B cell (primary cell): ENCODE measurements at regions not wholly inside any gene's neighbourhood (a gene's known extent, or its start where the extent isn't known, plus 50 kb on each side); places are given as distances from the start of the nearest gene placed in this dataset.

ENCODE experiments used
- ATAC-seq: fragments of 200-7000 bp; cut with Tn5 transposase; one replicate; pipeline ENCODE4 v1.10.0; 2021; ENCODE audit warnings: low read depth, mild to moderate bottlenecking, moderate number of reproducible peaks, moderate library complexity
- CTCF ChIA-PET: fragments of 350-600 bp; sonication (Branson Sonifier 250); formaldehyde crosslinking; loops from one replicate; lab custom pipeline; 2021; ENCODE audit warnings: antibody characterized with exemption, inconsistent platforms; lab: Charles Lee
- POLR2A ChIA-PET: fragments of 350-600 bp; sonication (Branson Sonifier 250); formaldehyde crosslinking; loops from one replicate; lab custom pipeline; 2021; ENCODE audit warnings: antibody characterized with exemption; lab: Charles Lee
- DNase-seq: peaks from one replicate; pipeline ENCODE4 v3.0.0; 2013
- H2AFZ ChIP-seq: 2 replicates; pipeline ENCODE4 v1.6.1; 2012; ENCODE audit warnings: mild to moderate bottlenecking, low read depth, low read length; ENCODE audit not compliant: insufficient read depth, poor library complexity, severe bottlenecking
- H3K27ac ChIP-seq, 2 donors: 1 replicate in 1 of 2; 2 replicates in 1 of 2; pipeline ENCODE4 v1.5.1; 2012 to 2013; ENCODE audit warnings: low read length in 2 of 2, mild to moderate bottlenecking in 2 of 2, moderate library complexity in 1 of 2
- H3K27me3 ChIP-seq, 4 experiments: fragments of 200-600 bp in 1 of 4; sonication (generic) in 1 of 4; replicated peaks in 1 of 4; 1 replicate in 2 of 4; 2 replicates in 2 of 4; pipeline versions ENCODE4 v1.6.1 to v1.7.0; 2013 to 2016; ENCODE audit warnings: low read length in 3 of 4, mild to moderate bottlenecking in 2 of 4, mixed read lengths in 1 of 4, moderate library complexity in 1 of 4; ENCODE audit not compliant: insufficient read depth in 4 of 4, control insufficient read depth in 3 of 4; ENCODE audit errors: control extremely low read depth in 1 of 4
- H3K36me3 ChIP-seq, 2 experiments: replicated peaks in 1 of 2; 1 replicate in 1 of 2; 2 replicates in 1 of 2; pipeline versions ENCODE4 v1.6.1 to v1.7.1; 2013; ENCODE audit warnings: low read length in 1 of 2; ENCODE audit not compliant: insufficient read depth in 2 of 2, control insufficient read depth in 1 of 2; ENCODE audit errors: control extremely low read depth in 1 of 2, extremely low read depth in 1 of 2
- H3K4me1 ChIP-seq, 2 donors: fragments of 200-600 bp in 1 of 2; sonication (generic) in 1 of 2; 1 replicate in 1 of 2; 2 replicates in 1 of 2; pipeline versions ENCODE4 v1.5.1 to v1.6.1; 2013 to 2017; ENCODE audit warnings: low read length in 2 of 2; ENCODE audit not compliant: control insufficient read depth in 2 of 2, insufficient read depth in 2 of 2
- H3K4me2 ChIP-seq: replicated peaks from 2 replicates; pipeline ENCODE3; 2012; ENCODE audit warnings: mild to moderate bottlenecking, low read depth, low read length; ENCODE audit not compliant: poor library complexity, severe bottlenecking
- H3K4me3 ChIP-seq, 5 experiments: fragments of 200-600 bp in 1 of 5; sonication (generic) in 1 of 5; 1 replicate in 3 of 5; 2 replicates in 2 of 5; pipeline versions ENCODE4 v1.5.1 to v1.7.0; 2011 to 2016; ENCODE audit warnings: low read length in 4 of 5, mild to moderate bottlenecking in 4 of 5, low read depth in 2 of 5, control low read depth in 1 of 5, moderate library complexity in 1 of 5; ENCODE audit not compliant: insufficient read depth in 1 of 5; ENCODE audit errors: control extremely low read depth in 1 of 5, extremely low read depth in 1 of 5
- H3K79me2 ChIP-seq: fragments of 200-600 bp; sonication (generic); one replicate; pipeline ENCODE4 v1.6.0; 2016; ENCODE audit warnings: low read length; ENCODE audit not compliant: control insufficient read depth, insufficient read depth
- H3K9ac ChIP-seq: fragments of 200-600 bp; sonication (generic); 2 replicates; pipeline ENCODE4 v1.6.1; 2017; ENCODE audit warnings: mild to moderate bottlenecking, low read length, moderate library complexity
- H3K9me3 ChIP-seq, 3 donors: one replicate each; pipeline versions ENCODE4 v1.6.1 to v1.7.1; 2013; ENCODE audit warnings: low read length in 2 of 3; ENCODE audit not compliant: control insufficient read depth in 2 of 3, insufficient read depth in 1 of 3; ENCODE audit errors: control extremely low read depth in 1 of 3
- H4K20me1 ChIP-seq: 2 replicates; pipeline ENCODE4 v1.6.0; 2012; ENCODE audit warnings: mild to moderate bottlenecking, low read length; ENCODE audit not compliant: insufficient read depth, control insufficient read depth, poor library complexity, severe bottlenecking
- H3K27ac Mint-ChIP-seq: one replicate; pipeline ENCODE4 v1.8.0; 2021; ENCODE audit warnings: mixed read lengths
- H3K27me3 Mint-ChIP-seq: one replicate; pipeline ENCODE4 v1.8.0; 2021; ENCODE audit warnings: mixed read lengths
- H3K4me1 Mint-ChIP-seq: one replicate; pipeline ENCODE4 v1.8.0; 2021; ENCODE audit warnings: mixed read lengths
- H3K4me3 Mint-ChIP-seq: one replicate; pipeline ENCODE4 v1.8.0; 2021; ENCODE audit warnings: mixed read lengths
- H3K9me3 Mint-ChIP-seq: one replicate; pipeline ENCODE4 v1.8.0; 2022; ENCODE audit warnings: mixed read lengths; ENCODE audit not compliant: insufficient read depth
- CTCF ChIP-seq: fragments of 200-600 bp; IDR thresholded peaks from one replicate; pipeline ENCODE4 v1.8.0; 2022; ENCODE audit warnings: antibody characterized with exemption, mild to moderate bottlenecking
- EZH2 ChIP-seq: IDR thresholded peaks from 2 replicates; pipeline ENCODE4 v1.6.1; 2012; ENCODE audit warnings: borderline replicate concordance, low read depth, mild to moderate bottlenecking, moderate library complexity, low read length; ENCODE audit not compliant: insufficient read depth, poor library complexity, severe bottlenecking
- WGBS: methylation state at CpG from one replicate; pipeline ENCODE4 v1.1.5; 2013; ENCODE audit warnings: missing lambda C conversion rate; ENCODE audit not compliant: insufficient coverage; 5-methylcytosine and 5-hydroxymethylcytosine counted together
- intact Hi-C: fragments of 100-400 bp; cut with micrococcal nuclease; formaldehyde crosslinking; loops from one replicate; pipeline ENCODE4 v1.10.0; 2022

- Histone ChIP-seq H3K27me3 (peaks cover 0 to 3% (median 0%) of the 10 kb centered on the region in 4 experiments), H3K27ac (no peak overlapping the region), H3K36me3 (no peaks in the 10 kb centered on the region), H3K4me1 (no peaks in the 10 kb centered on the region), H3K9me3 (no peaks in the 10 kb centered on the region), H3K9ac (no peak overlapping the region), H4K20me1 (no peaks in the 10 kb centered on the region), H3K79me2 (no peaks in the 10 kb centered on the region), H2AFZ (no peak overlapping the region), H3K4me2 (no peak overlapping the region), H3K4me3 (no peak overlapping the region)
- POLR2A ChIA-PET: no interaction called here
- ATAC-seq (no peak), DNase-seq (no peak)
- H3K4me3 Mint-ChIP-seq: no peak overlapping the region
- intact Hi-C loops: no loop called here
- H3K4me1 Mint-ChIP-seq: no peaks in the 10 kb centered on the region
- no peaks in the 10 kb centered on the region for H3K9me3 Mint-ChIP-seq
- no peak overlapping the region for H3K27ac Mint-ChIP-seq
- no CpG with 5 or more reads among the region's 2 CpGs for WGBS
- TF ChIP-seq CTCF (no peak), EZH2 (no peak)
- CTCF ChIA-PET: no interaction called here
- peaks cover 26% of the 10 kb centered on the region for H3K27me3 Mint-ChIP-seq
Observed at GRCh38 chr2:176960061-176960460, 252.5 kb upstream of the HNRNPA3 start.

GRCh38 chr2:176960736-176961520 lies 251.7 kb upstream of the HNRNPA3 start:
- no peaks in the 10 kb centered on the region for H3K4me1 ChIP-seq
- Mint-ChIP-seq H3K9me3 (no peaks in the 10 kb centered on the region), H3K4me1 (no peaks in the 10 kb centered on the region), H3K4me3 (no peak overlapping the region), H3K27me3 (peaks cover 24% of the 10 kb centered on the region), H3K27ac (no peak overlapping the region)
- no peaks in the 10 kb centered on the region for H4K20me1 ChIP-seq
- no peak overlapping the region for H3K9ac ChIP-seq
- no peak overlapping the region for H3K4me2 ChIP-seq
- intact Hi-C loops: no loop called here
- no peak for ATAC-seq
- no peaks in the 10 kb centered on the region for H3K9me3 ChIP-seq
- CTCF ChIA-PET: no interaction called here
- H3K79me2 ChIP-seq: no peaks in the 10 kb centered on the region
- 70% methylated on average over 4 of the region's 7 CpGs for WGBS
- no peak overlapping the region for H2AFZ ChIP-seq
- H3K27me3 ChIP-seq: no peaks in the 10 kb centered on the region
- POLR2A ChIA-PET: no interaction called here
- no peaks in the 10 kb centered on the region for H3K36me3 ChIP-seq
- no peak overlapping the region for H3K27ac ChIP-seq
- no peak overlapping the region for H3K4me3 ChIP-seq
- no peak for DNase-seq
- TF ChIP-seq EZH2 (no peak), CTCF (no peak)
